CD4-positive, alpha-beta T cell treated with Interleukin-1 beta for 1 hour (primary cell): ENCODE measurements at regions not wholly inside any gene's neighbourhood (a gene's known extent, or its start where the extent isn't known, plus 50 kb on each side); places are given as distances from the start of the nearest gene placed in this dataset.
"Not testable (repeated sequence)": the region's sequence is repeated elsewhere in the genome, so short reads cannot be mapped to it uniquely, and the experiment has no call there.

Experiments
- DNase-seq, 2 donors: peaks; one replicate each; pipeline ENCODE4 v3.0.0-alpha.2; 2020 to 2022

- no peak for DNase-seq
These were observed 96.0 kb downstream of the TMEM17 start for GRCh38 chr2:62410015-62410453.

GRCh38 chr2:62409442-62409841 is 96.6 kb downstream of the TMEM17 start:
- no peak for DNase-seq

GRCh38 chr2:62408241-62408677 is 97.7 kb downstream of the TMEM17 start:
- no peak for DNase-seq

- DNase-seq, result no peak
These were observed 98.2 kb downstream of the TMEM17 start for GRCh38 chr2:62407838-62408237.

- DNase-seq, result no peak
These were observed 98.6 kb downstream of the TMEM17 start for GRCh38 chr2:62407401-62407800.

GRCh38 chr2:62406573-62407043 is 99.4 kb downstream of the TMEM17 start:
- no peak for DNase-seq

- no peak for DNase-seq
These were observed 101.1 kb downstream of the TMEM17 start for GRCh38 chr2:62404913-62405312.

- no peak for DNase-seq
These were observed 103.8 kb downstream of the TMEM17 start for GRCh38 chr2:62402156-62402555.

- DNase-seq, result no peak
These were observed 107.6 kb downstream of the TMEM17 start for GRCh38 chr2:62398356-62398755.

- DNase-seq, result no peak
These were observed 109.1 kb downstream of the TMEM17 start for GRCh38 chr2:62396880-62397279.

- no peak for DNase-seq
These were observed 112.7 kb downstream of the TMEM17 start for GRCh38 chr2:62393293-62393692.

GRCh38 chr2:62391696-62392095 is 114.3 kb downstream of the TMEM17 start:
- no peak for DNase-seq

- DNase-seq, result not testable (repeated sequence)
These were observed 119.6 kb downstream of the TMEM17 start for GRCh38 chr2:62386378-62386777.

- no peak for DNase-seq
These were observed 122.1 kb downstream of the TMEM17 start for GRCh38 chr2:62383846-62384245.

GRCh38 chr2:62382757-62383156 is 123.2 kb downstream of the TMEM17 start:
- DNase-seq, result no peak

- no peak for DNase-seq
These were observed 123.9 kb downstream of the TMEM17 start for GRCh38 chr2:62382122-62382521.

- no peak for DNase-seq
These were observed 124.3 kb downstream of the TMEM17 start for GRCh38 chr2:62381656-62382055.

- DNase-seq, result no peak
These were observed 126.4 kb downstream of the TMEM17 start for GRCh38 chr2:62379566-62379965.

- no peak for DNase-seq
These were observed 130.9 kb downstream of the TMEM17 start for GRCh38 chr2:62375113-62375420.

- no peak for DNase-seq
These were observed 131.5 kb downstream of the TMEM17 start for GRCh38 chr2:62374301-62375112.

- DNase-seq, result no peak
These were observed 133.2 kb downstream of the TMEM17 start for GRCh38 chr2:62372824-62373223.

- DNase-seq, result no peak
These were observed 135.4 kb downstream of the TMEM17 start for GRCh38 chr2:62370321-62371250.

- no peak for DNase-seq
These were observed 136.3 kb downstream of the TMEM17 start for GRCh38 chr2:62369541-62370202.
